Activated CD8-positive, alpha-beta memory T cell treated with anti-CD3 and anti-CD28 coated beads for 4 hours (primary cell): ENCODE measurements at regions not wholly inside any gene's neighbourhood (a gene's known extent, or its start where the extent isn't known, plus 50 kb on each side); places are given as distances from the start of the nearest gene placed in this dataset.

Source experiments
- DNase-seq, 2 donors: peaks; one replicate each; pipeline ENCODE4 v3.0.0-alpha.2; 2020; ENCODE audit warnings: low read depth in 2 of 2

GRCh38 chr15:46251903-46252302, 617.1 kb downstream of the SQOR start:
- DNase-seq: no peak

GRCh38 chr15:46258056-46258455, 623.2 kb downstream of the SQOR start:
- no peak for DNase-seq

- no peak for DNase-seq
Observed at GRCh38 chr15:46260937-46261336, 626.1 kb downstream of the SQOR start.

- DNase-seq: no peak
Observed at GRCh38 chr15:46265664-46266347, 631.0 kb downstream of the SQOR start.

DNA sequence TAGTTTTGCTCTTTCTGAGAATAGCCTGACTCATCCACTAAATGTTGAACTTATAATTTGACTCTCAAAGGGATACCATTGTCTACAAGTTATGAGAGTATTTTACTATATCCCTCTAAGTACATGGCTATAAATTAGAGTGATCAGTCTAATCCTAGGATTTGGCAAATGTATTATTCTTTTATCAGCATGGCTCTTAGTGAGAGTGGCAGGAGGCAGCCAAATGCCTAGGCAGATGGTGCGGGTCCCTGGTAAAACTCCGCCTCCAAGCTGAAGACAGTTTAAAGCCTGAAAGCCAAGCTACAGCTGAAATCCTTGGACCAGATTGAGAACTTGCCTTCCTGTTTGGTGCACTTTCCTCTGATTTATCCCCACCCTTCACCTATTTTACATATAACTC, 631.8 kb downstream of the SQOR start:
- DNase-seq: no peak

GRCh38 chr15:46270481-46271147, 635.8 kb downstream of the SQOR start:
- no peak for DNase-seq

DNA sequence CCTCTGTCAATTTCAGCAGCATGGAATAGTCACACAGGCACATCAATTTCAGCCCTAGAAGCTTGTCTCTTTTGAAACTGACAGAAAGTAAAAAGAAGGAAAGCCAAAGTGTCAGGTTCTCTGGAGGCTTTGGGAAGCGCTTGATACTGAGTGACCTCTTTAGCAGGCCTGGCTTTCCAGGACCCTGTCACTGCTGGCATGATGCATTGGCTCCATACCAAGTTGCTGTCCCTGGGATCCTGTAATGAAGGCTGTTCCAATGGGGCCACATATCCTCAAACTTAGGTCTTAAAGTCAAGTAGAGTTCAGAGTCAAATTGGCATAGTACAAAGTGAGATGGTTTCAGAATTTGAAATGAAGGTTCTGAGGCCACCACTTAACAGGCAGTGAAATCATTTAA, 640.9 kb downstream of the SQOR start:
- no peak for DNase-seq

DNA sequence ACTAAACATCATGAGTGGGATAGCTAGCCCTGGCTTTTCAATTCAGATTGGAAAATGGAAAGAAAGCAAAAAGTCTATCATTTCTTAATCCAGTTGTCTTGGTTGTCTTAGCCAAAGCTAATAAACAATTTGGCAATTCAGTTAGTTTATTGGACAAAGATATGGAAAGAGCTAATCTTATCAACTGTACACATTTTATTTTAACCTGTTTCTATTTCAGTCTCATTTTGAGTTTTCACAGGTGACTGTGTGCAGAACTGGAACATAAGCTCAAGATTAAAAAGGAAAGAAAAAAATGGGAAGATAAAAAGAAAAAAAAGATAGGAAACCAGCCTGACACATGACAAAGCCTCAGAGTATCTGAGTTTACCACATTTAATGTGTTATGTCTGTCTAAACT, 642.6 kb downstream of the SQOR start:
- DNase-seq: no peak

DNA sequence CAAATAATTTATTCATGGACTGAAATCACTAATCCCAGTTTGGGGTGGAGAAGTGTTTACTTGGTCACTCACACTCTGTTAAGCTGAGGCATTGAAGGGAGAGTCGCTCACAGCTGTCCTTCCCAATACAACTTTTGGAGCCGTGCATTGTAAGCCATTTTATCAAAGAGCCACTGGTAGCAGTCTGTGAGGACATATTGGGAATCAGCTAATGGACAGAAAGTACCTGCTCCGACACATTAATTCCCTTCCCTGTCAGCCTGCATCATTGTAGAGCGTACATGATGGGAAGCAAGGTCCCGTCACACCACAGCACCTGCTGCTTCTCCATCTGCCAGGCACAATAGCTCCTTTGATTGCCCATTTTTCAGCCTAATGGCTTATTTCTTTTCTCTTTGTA, 643.2 kb downstream of the SQOR start:
- no peak for DNase-seq

DNA sequence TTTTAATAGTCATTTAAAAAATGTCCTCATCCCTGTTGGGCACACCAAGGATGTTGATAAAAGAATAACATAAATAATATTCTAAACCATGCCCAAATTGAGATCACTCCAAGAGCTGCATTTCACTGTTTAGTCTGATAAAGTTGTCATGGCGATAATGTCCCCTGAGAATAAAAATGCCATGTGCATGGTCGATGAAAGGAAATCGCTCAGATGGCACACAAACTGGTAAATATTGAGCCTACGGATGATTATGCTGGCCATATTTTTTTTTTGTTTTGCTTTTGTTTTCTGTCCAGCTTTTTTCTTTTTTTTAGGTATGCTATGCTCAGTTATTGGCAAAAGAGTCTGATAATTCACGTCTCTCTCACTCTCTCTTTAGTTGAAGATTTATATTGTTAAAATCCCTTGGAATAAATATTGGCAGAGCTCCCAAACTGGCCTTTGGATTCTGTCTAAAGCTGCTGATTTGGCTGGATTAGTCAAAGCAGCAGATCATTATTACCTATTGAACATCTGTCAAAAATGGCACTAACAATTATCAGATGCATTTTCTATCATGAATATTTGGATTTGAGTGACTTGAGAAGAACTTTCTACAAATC, 643.8 kb downstream of the SQOR start:
- DNase-seq: no peak

DNA sequence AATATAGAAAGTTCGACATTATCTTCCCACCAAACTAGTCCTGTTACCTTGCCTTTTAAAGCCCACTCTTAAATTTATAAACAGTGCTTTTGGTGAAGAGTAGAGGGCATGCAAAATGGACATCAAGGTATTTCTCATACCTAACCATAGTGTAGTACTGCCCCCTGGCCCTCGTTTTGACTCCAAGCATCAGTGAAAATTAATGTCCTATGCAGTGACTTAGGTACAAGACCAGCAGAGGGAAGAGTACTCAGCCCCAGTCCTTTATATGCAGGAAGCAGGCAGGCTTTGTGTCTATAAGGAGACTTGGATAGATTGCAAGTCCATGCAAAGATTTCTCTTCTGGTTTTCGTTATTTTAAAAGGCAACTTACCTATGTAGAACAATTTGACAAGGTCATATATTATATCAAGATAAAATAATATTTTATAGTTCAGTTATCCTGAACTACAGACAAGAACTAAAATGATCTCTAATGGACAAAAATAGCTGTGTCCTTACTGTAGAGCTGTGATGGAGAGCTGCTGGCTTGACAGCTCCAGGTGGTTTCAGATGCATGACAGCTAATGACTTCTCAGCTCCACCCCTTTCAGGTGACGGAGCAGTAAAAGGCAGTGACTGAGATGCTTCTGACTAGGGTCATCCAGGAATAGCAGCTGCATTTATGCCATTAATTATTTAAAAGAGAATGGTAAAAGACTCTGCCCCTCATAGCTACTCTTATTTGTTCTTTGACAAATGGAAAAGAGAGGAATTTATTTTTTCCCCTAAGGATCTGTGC, 646.1 kb downstream of the SQOR start:
- no peak for DNase-seq

DNA sequence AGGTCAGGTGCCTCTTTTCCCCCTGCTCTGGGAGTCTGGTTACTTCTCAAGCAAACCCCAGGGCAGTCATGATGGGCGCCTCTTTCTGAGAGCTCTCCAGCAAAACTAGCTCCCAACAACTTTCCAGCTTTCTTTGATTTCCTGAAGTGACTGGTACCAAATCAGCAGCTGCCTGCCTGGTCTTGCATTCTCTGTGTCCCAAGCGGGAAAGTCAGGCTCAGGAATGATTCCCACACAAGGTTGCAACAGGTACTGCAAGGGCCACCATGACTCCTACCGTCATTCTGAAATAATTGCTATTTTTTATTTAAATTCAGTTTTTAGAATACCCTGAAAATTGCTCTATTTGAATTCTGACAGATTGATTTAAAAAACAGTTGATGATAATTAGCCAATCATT, 658.7 kb downstream of the SQOR start:
- no peak for DNase-seq

DNA sequence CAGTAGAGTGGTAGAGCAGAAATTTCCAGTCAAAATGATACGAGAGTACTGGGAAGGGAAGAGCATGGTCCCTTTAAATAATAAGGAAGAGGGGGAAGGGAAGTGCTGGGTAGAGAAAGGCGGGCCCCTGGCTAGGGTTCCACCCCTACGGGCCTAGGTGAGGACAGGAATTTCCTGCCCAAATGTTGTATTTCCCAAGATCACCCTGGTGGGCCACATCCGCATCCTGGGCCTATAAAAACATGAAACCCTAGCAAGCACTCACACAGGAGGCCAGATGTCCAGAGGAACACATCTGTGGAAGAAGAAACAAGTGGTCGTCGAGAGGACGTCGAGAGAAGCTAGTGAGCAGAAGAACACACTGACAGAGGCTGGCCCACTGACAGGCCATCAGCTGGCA, 661.2 kb downstream of the SQOR start:
- no peak for DNase-seq

- no peak for DNase-seq
Observed at GRCh38 chr15:46296797-46297196, 662.0 kb downstream of the SQOR start.

DNA sequence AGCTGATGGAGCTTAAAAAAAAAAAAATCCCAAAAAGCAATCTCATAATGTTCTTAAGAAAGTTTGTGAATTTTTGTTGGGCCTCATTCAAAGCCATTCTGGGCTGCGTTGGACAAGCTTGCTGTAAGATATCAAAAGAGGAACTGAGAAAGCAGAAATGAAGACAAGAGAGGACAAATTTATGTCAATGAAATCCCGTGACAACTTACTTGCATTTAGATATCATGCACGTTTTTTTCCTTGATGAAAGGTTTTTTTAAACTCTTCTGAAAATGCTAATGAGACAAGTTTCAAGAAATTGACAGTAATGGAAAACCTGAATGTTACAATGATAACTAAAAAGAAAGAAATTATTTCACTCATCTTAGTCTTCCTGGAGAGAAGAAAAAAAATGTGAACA, 662.9 kb downstream of the SQOR start:
- no peak for DNase-seq

DNA sequence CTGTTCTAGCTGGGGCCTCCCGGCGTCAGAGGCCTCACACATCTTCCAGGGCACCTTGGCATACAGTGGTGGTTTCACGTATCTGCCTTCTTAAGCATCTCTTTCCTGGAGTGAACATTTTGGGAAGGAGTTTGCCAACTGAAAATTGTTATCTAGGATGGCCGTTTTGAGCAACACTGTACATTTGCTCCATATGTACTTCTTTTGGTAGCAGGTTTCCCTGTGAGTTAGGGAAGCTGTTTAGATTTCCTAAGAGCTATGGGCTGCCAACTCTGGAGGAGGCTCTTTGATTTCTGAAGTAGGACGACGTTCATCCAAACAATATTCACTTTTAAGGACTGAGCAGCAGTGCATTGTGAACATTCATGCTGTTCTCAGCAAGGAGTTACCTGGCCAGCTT, 665.9 kb downstream of the SQOR start:
- no peak for DNase-seq

- DNase-seq: no peak
Observed at GRCh38 chr15:46301291-46301690, 666.5 kb downstream of the SQOR start.

- DNase-seq: no peak
Observed at GRCh38 chr15:46301826-46302225, 667.0 kb downstream of the SQOR start.

GRCh38 chr15:46304321-46304720, 669.5 kb downstream of the SQOR start:
- DNase-seq: no peak

DNA sequence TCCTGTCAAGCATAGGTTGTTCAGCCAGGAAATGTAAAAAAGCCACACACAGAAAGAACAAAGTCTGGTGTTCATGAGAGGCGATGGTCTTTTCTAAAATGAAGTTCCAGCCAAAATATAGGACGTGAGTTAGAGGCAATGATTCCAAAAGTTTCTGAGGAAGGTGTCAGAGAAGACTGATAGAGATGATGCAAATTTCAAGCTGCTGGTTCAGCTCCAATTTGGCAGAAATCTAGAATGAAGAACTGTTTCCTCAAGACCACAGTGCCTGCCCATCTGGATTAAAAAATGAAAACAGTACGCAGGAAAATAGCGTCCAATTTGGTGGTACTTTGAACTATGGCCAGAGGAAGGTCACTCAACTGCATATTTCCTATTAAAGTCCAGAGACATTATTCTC, 672.9 kb downstream of the SQOR start:
- no peak for DNase-seq

DNA sequence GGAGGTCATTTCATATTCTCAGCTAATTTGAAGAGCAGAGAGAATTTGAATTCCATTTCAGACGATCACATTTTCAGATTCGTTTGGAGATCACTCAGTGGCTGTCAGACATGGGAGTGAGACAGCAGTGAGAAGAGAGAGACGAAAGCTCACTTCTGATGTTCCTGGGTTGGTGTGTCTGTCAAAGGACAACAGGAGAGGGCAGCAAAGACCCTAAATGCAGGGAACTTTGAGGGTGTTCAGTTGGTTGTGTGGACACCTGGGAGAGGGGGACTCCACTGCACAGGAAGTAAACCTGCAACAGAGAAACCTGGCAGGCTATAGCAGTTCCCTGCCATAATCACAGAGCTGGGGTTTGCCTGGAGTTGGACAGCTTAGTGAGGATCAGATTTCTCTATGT, 675.1 kb downstream of the SQOR start:
- no peak for DNase-seq

- peak in 1 of 2 donors; percentile 7 for DNase-seq
Observed at GRCh38 chr15:46312133-46312740, 677.4 kb downstream of the SQOR start.
